ENCODE measurements at regions not wholly inside any gene's neighbourhood (a gene's known extent, or its start where the extent isn't known, plus 50 kb on each side); places are given as distances from the start of the nearest gene placed in this dataset.

GRCh38 chr6:165774903-165775601, 112.0 kb upstream of the PDE10A start:
- H3K27ac ChIP-seq (ENCODE audit: low read depth, low read length): no peak overlapping the region
- H3K27me3 ChIP-seq (ENCODE audit: insufficient read depth, low read length): no peaks in the 10 kb centered on the region
- H3K4me3 ChIP-seq (ENCODE audit: insufficient read depth, low read length): no peak overlapping the region
- no peak for TF ChIP-seq CTCF (IDR thresholded peaks at IDR 0.05; ENCODE audit: extremely low read depth, low read depth, low read length)
- H3K9me3 ChIP-seq (ENCODE audit: low read depth, low read length): no peaks in the 10 kb centered on the region
- H3K4me2 ChIP-seq (ENCODE audit: insufficient read depth, low read length): no peak overlapping the region
- no peaks in the 10 kb centered on the region for H3K79me2 ChIP-seq (ENCODE audit: insufficient read depth, low read length)
- no peaks in the 10 kb centered on the region for H3K36me3 ChIP-seq (ENCODE audit: insufficient read depth, low read length)
- DNase-seq (ENCODE audit: insufficient read length, low spot score, missing footprints): no peak
- no peaks in the 10 kb centered on the region for H4K20me1 ChIP-seq (ENCODE audit: insufficient read depth, low read length)
- no peaks in the 10 kb centered on the region for H3K4me1 ChIP-seq (ENCODE audit: insufficient read depth, low read length)
- no peak overlapping the region for H2AFZ ChIP-seq (ENCODE audit: low read length)

GRCh38 chr6:165770397-165771082, 107.5 kb upstream of the PDE10A start:
- DNase-seq (ENCODE audit: insufficient read length, low spot score, missing footprints): no peak
- Histone ChIP-seq H3K9me3 (ENCODE audit: low read depth, low read length) (no peaks in the 10 kb centered on the region), H3K4me1 (ENCODE audit: insufficient read depth, low read length) (peaks cover 8% of the 10 kb centered on the region), H4K20me1 (ENCODE audit: insufficient read depth, low read length) (no peaks in the 10 kb centered on the region), H3K27me3 (ENCODE audit: insufficient read depth, low read length) (no peaks in the 10 kb centered on the region), H3K79me2 (ENCODE audit: insufficient read depth, low read length) (no peaks in the 10 kb centered on the region), H3K36me3 (ENCODE audit: insufficient read depth, low read length) (no peaks in the 10 kb centered on the region), H2AFZ (ENCODE audit: low read length) (no peak overlapping the region), H3K4me3 (ENCODE audit: insufficient read depth, low read length) (no peak overlapping the region), H3K4me2 (ENCODE audit: insufficient read depth, low read length) (no peak overlapping the region), H3K27ac (ENCODE audit: low read depth, low read length) (no peak overlapping the region)
- no peak for TF ChIP-seq CTCF (IDR thresholded peaks at IDR 0.05; ENCODE audit: extremely low read depth, low read depth, low read length)

- H2AFZ ChIP-seq (ENCODE audit: low read length): no peak overlapping the region
- no peak overlapping the region for H3K4me2 ChIP-seq (ENCODE audit: insufficient read depth, low read length)
- no peak overlapping the region for H3K27ac ChIP-seq (ENCODE audit: low read depth, low read length)
Observed at GRCh38 chr6:165769884-165770283, 106.8 kb upstream of the PDE10A start.

More at GRCh38 chr6:165769884-165770283, 106.8 kb upstream of the PDE10A start:
- no peaks in the 10 kb centered on the region for H3K36me3 ChIP-seq (ENCODE audit: insufficient read depth, low read length)
- H3K4me3 ChIP-seq (ENCODE audit: insufficient read depth, low read length): no peak overlapping the region
- no peaks in the 10 kb centered on the region for H3K9me3 ChIP-seq (ENCODE audit: low read depth, low read length)
- no peaks in the 10 kb centered on the region for H3K79me2 ChIP-seq (ENCODE audit: insufficient read depth, low read length)
- peaks cover 8% of the 10 kb centered on the region for H3K4me1 ChIP-seq (ENCODE audit: insufficient read depth, low read length)
- no peaks in the 10 kb centered on the region for H4K20me1 ChIP-seq (ENCODE audit: insufficient read depth, low read length)
- H3K27me3 ChIP-seq (ENCODE audit: insufficient read depth, low read length): no peaks in the 10 kb centered on the region
- no peak for DNase-seq (ENCODE audit: insufficient read length, low spot score, missing footprints)
- no peak for TF ChIP-seq CTCF (IDR thresholded peaks at IDR 0.05; ENCODE audit: extremely low read depth, low read depth, low read length)

Measured in osteoblast (primary cell).